Stromal cell of bone marrow (primary cell): ENCODE measurements at regions not wholly inside any gene's neighbourhood (a gene's known extent, or its start where the extent isn't known, plus 50 kb on each side); places are given as distances from the start of the nearest gene placed in this dataset.
A peak's percentile ranks its signal among the peaks of the same experiment; 100 is the strongest.
"Not testable (repeated sequence)": the region's sequence is repeated elsewhere in the genome, so short reads cannot be mapped to it uniquely, and the experiment has no call there.

ENCODE experiments used
- DNase-seq: peaks from one replicate; pipeline ENCODE4 v3.0.0-alpha.2; 2012; ENCODE audit warnings: low read depth

GRCh38 chr14:23694949-23695663 is 58.9 kb downstream of the DHRS2 start:
- DNase-seq, result no peak

- DNase-seq, result no peak
Observed at GRCh38 chr14:23695664-23695999, 59.5 kb downstream of the DHRS2 start.

DNA sequence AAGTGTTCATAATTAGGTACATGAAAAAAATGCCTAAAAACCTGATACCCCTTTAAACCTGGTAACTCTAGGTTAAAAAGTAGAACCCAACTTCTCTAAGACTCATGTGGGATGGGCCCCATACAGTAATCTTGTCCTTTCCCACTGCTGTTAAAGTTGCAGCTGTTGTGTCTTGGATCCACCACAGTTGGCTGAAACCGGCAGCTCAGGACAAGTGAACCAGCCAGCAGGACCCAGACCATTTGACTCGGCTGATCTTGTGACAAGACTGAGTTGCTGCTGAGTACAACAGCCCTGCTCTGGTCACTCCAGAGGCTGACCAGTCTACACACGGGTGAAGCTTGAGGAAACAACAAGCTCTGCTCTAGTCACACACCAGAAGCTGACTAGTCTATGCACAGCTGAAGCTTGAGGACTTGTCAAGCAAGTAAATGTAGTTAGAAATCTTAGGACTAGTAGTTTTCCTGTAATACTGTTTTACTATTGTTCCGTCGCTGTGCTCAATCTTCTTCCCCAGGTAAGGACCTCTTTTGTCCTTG is 60.6 kb downstream of the DHRS2 start:
- DNase-seq, result no peak

DNA sequence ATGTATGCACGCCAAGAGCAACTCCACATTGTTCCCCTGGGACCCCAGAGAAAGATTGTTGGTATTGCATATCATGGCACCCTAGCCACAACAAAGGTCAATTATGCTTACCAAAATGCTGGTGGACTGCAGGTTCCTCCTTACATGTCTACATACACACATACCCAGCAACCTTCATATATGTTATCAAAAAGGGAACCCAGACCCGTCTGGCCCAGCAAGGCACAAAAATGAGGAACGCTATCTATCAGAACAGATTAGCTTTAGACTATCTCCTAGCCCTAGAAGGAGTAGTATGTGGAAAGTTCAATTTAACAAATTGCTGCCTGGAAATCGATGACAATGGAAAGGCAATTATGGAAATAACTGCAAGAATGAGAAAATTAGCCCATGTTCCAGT is 61.5 kb downstream of the DHRS2 start:
- no peak for DNase-seq

DNA sequence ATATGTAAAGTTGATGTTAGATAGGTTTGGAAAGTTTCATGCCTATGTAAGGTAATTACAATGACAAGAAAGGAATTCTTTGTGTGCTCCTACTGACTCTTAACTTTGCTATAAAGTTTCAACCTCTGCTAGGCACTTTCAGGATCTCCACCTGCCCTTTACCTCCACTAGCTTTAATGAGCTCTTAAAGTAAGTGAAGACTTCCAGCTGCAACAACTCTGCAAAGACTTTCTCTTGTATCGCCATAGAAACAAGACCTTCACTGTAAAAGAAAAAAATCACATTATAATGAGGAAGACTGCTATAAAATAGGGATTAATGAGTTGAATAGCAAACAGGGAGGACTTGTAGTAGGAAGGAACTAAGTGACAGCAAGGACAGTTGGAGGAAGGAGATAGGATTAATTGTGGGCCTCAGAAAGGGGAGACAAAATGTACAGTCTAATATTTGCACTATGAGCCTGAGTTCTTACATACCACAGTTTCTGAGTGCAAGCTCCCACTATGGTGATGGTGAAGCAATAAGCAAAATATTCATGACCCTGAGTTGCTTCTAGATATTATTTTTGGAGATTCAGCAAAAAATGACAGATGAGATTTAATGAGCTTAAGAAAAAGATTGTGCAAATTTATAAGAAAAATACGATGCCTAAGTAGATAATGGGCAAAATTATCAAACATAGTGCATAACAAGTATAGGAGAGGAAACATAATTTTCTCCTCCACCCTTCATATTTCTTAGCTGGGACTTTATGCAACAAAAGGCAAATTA is 66.7 kb downstream of the DHRS2 start:
- DNase-seq, result no peak

DNA sequence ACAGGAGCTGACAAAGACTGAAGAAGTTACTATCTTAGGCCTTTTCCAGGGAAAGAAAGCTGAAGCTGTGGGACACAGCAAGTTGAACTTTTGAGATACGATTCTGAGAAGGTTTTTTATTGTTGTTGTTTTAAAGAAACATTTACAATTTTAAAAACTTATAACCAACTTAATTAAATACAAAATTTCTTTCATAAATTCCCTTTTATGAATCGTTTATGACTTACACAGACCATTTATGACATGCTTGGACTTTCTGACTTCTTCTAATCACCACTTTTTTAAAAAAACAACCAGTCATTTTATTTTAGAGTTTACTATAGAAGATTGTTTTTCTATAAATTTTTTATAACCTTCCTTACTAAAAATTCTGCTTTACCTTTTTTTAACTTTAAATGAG is 68.7 kb downstream of the DHRS2 start:
- DNase-seq, result no peak

- DNase-seq, result no peak
Observed at GRCh38 chr14:23707415-23707814, 71.3 kb downstream of the DHRS2 start.

DNA sequence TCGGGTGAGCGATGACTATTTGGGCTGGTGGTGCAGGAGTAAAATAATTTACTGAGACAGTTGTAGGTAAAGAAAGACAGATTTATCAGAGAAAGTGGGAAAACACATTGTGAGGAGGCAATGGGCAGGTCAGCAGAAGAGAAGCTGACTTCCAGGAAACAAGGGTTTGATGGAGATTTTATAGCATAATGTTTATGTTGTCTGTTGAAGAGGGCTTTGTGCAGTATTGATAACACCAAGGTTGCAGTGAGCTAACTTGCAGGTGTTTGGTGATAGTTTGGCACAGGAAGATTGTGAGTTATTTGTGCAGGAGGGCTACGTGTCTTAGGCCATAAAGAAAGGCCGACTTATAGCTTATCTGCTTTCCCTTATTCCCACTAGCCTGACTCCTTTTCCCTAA is 72.2 kb downstream of the DHRS2 start:
- no peak for DNase-seq

GRCh38 chr14:23709923-23710322 is 73.8 kb downstream of the DHRS2 start:
- no peak for DNase-seq

DNA sequence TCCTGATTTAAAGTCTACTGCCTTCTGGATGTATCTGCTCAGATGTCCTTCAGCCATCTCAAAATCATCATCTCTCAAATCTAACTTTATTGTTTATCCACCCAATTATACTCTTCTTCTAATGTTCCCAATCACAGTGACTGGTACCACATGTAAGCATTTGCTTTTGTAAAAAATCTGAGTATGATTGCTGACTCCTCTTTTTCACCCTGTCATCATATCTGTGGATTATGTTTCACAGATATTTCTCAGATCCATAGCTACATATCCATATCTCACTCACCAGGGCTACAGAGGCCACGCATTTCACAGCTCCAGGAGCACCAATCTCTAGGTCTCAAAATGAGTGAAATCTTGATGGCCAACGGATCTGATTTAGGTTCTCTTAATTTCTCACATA is 76.1 kb downstream of the DHRS2 start:
- DNase-seq, result no peak

GRCh38 chr14:23719225-23719985 is 83.2 kb downstream of the DHRS2 start:
- no peak for DNase-seq

- DNase-seq, result no peak
Observed at GRCh38 chr14:23722675-23723074, 86.5 kb downstream of the DHRS2 start.

GRCh38 chr14:23723911-23724310 is 87.7 kb downstream of the DHRS2 start:
- DNase-seq, result no peak

GRCh38 chr14:23725528-23725927 is 89.4 kb downstream of the DHRS2 start:
- no peak for DNase-seq

GRCh38 chr14:23725980-23726710 is 90.0 kb downstream of the DHRS2 start:
- no peak for DNase-seq

GRCh38 chr14:23727566-23728335 is 91.6 kb downstream of the DHRS2 start:
- peak; percentile 6 for DNase-seq

GRCh38 chr14:23728791-23729190 is 92.6 kb downstream of the DHRS2 start:
- no peak for DNase-seq

GRCh38 chr14:23729720-23730387 is 93.7 kb downstream of the DHRS2 start:
- DNase-seq, result no peak

GRCh38 chr14:23735394-23735793 is 99.2 kb downstream of the DHRS2 start:
- no peak for DNase-seq

DNA sequence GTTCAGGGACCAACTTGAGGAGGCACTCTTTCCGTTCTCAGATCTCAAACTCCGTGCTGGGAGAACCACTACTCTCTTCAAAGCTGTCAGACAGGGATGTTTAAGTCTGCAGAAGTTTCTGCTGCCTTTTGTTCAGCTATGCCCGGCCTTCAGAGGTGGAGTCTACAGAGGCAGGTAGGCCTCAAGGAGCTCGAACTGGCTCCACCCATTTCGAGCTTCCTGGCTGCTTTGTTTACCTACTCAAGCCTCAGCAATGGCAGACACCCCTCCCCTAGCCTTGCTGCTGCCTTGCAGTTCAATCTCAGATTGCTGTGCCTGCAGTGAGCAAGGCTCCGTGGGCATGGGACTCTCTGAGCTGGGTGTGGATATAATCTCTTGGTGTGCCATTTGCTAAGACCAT is 108.2 kb downstream of the DHRS2 start:
- DNase-seq, result not testable (repeated sequence)

DNA sequence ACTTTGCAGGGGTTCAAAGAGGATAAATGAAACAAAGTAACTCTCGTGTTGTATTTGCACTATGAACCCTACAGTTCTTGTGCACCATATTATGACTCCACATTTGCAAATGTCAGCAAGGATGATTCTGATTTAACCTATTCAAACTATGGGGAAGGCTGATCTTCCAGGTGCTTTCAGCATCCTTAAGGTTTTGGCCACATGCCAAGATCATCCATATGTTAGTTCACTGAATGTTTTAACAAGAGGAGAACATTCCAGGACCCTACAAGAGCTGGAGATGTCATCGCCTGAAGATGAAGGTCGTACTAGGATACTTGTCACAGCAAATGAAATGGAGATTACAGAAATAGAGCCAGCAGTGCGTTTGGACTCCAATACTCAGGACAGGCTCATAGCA is 114.2 kb downstream of the DHRS2 start:
- no peak for DNase-seq
